ENCODE measurements at regions not wholly inside any gene's neighbourhood (a gene's known extent, or its start where the extent isn't known, plus 50 kb on each side); places are given as distances from the start of the nearest gene placed in this dataset.

DNA sequence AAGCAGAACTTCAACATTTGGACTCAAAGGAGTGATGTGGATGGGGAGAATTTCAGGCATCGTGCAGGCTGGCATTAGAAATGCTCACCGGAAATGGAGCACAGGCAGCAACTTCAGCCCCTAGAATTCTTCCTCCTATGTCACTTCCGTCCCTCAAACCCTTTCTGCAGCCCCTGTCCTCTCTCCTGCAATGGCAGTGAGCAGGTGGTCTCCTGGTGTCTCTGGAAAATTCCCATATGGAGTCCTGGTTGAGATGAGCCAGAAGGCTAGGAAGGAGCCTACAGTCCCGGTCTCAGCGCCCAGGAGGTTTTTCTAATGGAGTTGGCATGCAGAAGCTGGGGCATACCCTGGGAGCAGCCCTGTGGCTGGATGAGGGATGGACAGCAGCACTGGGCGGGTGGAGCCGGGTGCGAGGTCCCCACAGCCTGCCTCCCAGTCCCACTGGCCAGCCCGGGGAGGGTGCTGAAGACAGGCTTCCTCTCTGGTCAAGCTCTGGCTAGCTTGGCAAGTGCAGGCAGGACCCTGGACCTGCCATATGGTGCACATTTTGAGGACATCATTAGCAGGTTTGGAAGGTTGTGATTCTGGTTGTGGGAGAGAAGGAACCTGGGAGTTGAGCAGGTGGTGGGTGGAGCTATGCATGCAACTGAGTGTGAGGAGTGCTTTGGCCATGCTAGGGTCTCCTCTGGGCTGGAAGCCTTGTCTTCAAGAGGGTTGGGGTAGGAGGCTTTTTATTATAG, 59.8 kb upstream of the B3GAT1 start (continued):
- no peak for TF ChIP-seq ZFX (CRISPR knock-in tag; IDR thresholded peaks at IDR 0.05; ENCODE audit: low read depth)
- TF ChIP-seq CENPX (CRISPR knock-in tag; IDR thresholded peaks at IDR 0.05) = no peak
- TF ChIP-seq MXD4 (CRISPR knock-in tag; IDR thresholded peaks at IDR 0.05) = no peak
- no peak for TF ChIP-seq SRY (CRISPR knock-in tag; IDR thresholded peaks at IDR 0.05)
- TF ChIP-seq ZNF44 (CRISPR knock-in tag; IDR thresholded peaks at IDR 0.05) = no peak

DNA sequence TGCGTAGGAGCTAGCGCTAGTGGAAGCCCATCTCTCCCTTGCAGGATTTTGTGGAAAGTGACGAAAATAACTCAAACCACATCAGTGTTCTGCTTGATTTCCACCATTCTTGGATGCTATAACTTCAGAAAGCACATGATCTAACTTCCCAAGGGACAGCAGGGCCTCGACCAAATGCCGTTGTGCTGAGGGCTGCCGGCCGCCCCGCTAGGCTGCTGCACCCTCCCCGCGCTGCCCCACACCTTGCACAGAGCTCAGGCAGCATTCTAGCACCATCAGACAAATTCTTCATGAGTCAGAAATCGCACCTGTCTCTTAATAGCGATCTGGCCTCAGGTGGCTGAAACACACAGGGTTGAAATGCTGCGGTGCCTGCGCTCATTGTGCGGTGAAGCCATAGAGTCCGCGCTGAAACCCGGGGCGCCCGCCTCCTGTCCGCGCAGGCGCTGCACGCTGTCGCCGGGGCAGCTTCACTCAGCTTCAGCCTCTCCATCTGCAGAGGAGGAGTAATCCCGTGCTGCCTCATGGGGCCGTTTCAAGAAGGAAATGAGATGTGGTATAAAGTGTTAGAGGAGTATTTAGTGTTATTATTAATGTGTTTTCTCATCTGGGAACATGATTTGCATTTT, 59.2 kb upstream of the B3GAT1 start:
- TF ChIP-seq PPARG (CRISPR knock-in tag; conservative IDR thresholded peaks at IDR 0.05) (no peak), HNF4A (CRISPR knock-in tag; IDR thresholded peaks at IDR 0.05) (no peak), FOSL2 (CRISPR knock-in tag; IDR thresholded peaks at IDR 0.05) (no peak), IRX3 (CRISPR knock-in tag; IDR thresholded peaks at IDR 0.05; ENCODE audit: borderline replicate concordance, low read depth) (no peak)
- TF ChIP-seq, protein P1, sequence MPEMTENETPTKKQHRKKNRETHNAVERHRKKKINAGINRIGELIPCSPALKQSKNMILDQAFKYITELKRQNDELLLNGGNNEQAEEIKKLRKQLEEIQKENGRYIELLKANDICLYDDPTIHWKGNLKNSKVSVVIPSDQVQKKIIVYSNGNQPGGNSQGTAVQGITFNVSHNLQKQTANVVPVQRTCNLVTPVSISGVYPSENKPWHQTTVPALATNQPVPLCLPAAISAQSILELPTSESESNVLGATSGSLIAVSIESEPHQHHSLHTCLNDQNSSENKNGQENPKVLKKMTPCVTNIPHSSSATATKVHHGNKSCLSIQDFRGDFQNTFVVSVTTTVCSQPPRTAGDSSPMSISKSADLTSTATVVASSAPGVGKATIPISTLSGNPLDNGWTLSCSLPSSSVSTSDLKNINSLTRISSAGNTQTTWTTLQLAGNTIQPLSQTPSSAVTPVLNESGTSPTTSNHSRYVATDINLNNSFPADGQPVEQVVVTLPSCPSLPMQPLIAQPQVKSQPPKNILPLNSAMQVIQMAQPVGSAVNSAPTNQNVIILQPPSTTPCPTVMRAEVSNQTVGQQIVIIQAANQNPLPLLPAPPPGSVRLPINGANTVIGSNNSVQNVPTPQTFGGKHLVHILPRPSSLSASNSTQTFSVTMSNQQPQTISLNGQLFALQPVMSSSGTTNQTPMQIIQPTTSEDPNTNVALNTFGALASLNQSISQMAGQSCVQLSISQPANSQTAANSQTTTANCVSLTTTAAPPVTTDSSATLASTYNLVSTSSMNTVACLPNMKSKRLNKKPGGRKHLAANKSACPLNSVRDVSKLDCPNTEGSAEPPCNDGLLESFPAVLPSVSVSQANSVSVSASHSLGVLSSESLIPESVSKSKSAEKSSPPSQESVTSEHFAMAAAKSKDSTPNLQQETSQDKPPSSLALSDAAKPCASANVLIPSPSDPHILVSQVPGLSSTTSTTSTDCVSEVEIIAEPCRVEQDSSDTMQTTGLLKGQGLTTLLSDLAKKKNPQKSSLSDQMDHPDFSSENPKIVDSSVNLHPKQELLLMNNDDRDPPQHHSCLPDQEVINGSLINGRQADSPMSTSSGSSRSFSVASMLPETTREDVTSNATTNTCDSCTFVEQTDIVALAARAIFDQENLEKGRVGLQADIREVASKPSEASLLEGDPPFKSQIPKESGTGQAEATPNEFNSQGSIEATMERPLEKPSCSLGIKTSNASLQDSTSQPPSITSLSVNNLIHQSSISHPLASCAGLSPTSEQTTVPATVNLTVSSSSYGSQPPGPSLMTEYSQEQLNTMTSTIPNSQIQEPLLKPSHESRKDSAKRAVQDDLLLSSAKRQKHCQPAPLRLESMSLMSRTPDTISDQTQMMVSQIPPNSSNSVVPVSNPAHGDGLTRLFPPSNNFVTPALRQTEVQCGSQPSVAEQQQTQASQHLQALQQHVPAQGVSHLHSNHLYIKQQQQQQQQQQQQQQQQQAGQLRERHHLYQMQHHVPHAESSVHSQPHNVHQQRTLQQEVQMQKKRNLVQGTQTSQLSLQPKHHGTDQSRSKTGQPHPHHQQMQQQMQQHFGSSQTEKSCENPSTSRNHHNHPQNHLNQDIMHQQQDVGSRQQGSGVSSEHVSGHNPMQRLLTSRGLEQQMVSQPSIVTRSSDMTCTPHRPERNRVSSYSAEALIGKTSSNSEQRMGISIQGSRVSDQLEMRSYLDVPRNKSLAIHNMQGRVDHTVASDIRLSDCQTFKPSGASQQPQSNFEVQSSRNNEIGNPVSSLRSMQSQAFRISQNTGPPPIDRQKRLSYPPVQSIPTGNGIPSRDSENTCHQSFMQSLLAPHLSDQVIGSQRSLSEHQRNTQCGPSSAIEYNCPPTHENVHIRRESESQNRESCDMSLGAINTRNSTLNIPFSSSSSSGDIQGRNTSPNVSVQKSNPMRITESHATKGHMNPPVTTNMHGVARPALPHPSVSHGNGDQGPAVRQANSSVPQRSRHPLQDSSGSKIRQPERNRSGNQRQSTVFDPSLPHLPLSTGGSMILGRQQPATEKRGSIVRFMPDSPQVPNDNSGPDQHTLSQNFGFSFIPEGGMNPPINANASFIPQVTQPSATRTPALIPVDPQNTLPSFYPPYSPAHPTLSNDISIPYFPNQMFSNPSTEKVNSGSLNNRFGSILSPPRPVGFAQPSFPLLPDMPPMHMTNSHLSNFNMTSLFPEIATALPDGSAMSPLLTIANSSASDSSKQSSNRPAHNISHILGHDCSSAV (CRISPR knock-in tag; IDR thresholded peaks at IDR 0.05; ENCODE audit: borderline replicate concordance) = no peak

More for the DNA sequence above, 59.2 kb upstream of the B3GAT1 start:
- intact Hi-C loops (cut with micrococcal nuclease; ENCODE audit: unreplicated experiment) = no loop called here
- H3K4me2 ChIP-seq (ENCODE audit: low read depth, low read length) = no peak overlapping the region
- 41% methylated on average over 15 of the region's 28 CpGs for WGBS (ENCODE audit: low lambda C conversion rate)
- H4K20me1 ChIP-seq (ENCODE audit: insufficient read depth, low read length) = no peaks in the 10 kb centered on the region
- H3K79me2 ChIP-seq (ENCODE audit: insufficient read depth, low read length) = no peaks in the 10 kb centered on the region
- no peak for FAIRE-seq
- no TSS peak for BruUV-seq (replicated peaks)
- no peak overlapping the region for H3K4me3 ChIP-seq (replicated peaks in 1 of 3; ENCODE audit: insufficient read depth in 1 of 3, low read depth in 2 of 3, low read length in 3 of 3)
- H2AFZ ChIP-seq (ENCODE audit: low read length) = no peak overlapping the region
- no peak for ATAC-seq
- H3K27ac ChIP-seq (ENCODE audit: extremely low read length, insufficient read depth, low read length) = no peak overlapping the region
- no peak overlapping the region for H3K9ac ChIP-seq (ENCODE audit: insufficient read depth, low read depth, low read length)
- H3K4me1 ChIP-seq (ENCODE audit: insufficient read depth, low read length) = peaks cover 20% of the 10 kb centered on the region
- POLR2A ChIA-PET = no interaction called here
- CTCF ChIA-PET (ENCODE audit: low intra/inter-chr PET ratio, low total read pairs) = no interaction called here
- H3K36me3 ChIP-seq (replicated peaks in 1 of 2; ENCODE audit: control insufficient read depth in 1 of 2, insufficient read depth in 2 of 2, low read length in 2 of 2) = no peaks in the 10 kb centered on the region
- DNase-seq (ENCODE audit: low spot score) = no peak
- no peaks in the 10 kb centered on the region for H3K9me3 ChIP-seq (ENCODE audit: low read length)
- peaks cover 0 to 20% of the 10 kb centered on the region in 2 experiments; a peak in 3 of 5 replicates for H3K27me3 ChIP-seq (ENCODE audit: control insufficient read depth in 1 of 2, insufficient read depth in 2 of 2, low read length in 2 of 2)
- in situ Hi-C loops (cut with HindIII; ENCODE audit: extremely low pct_ligation_motif_present, low pct_unique_long_range_greater_than_20kb) = no loop called here
